Stimulated activated naive B cell treated with anti-CD40 and anti-IgM and Interleukin-4, amounts not matched to agents 10 μg/mL and 1 μg/mL and 100 μg/mL, for 72 hours (primary cell): ENCODE measurements at regions not wholly inside any gene's neighbourhood (a gene's known extent, or its start where the extent isn't known, plus 50 kb on each side); places are given as distances from the start of the nearest gene placed in this dataset.
"Not testable (repeated sequence)": the region's sequence is repeated elsewhere in the genome, so short reads cannot be mapped to it uniquely, and the experiment has no call there.

ENCODE experiments used
- ATAC-seq, 2 donors: fragments of 150-1000 bp; cut with Tn5 transposase; replicated peaks; 2 replicates each; pipeline ENCODE4 v1.10.0; 2021; ENCODE audit warnings: moderate library complexity in 1 of 2
- DNase-seq: peaks from one replicate; pipeline ENCODE4 v3.0.0; 2021
- H3K27ac Mint-ChIP-seq: one replicate; pipeline ENCODE4 v1.8.0; 2022; ENCODE audit warnings: mild to moderate bottlenecking, mixed read lengths
- H3K27me3 Mint-ChIP-seq, 2 donors: one replicate each; pipeline ENCODE4 v1.8.0; 2022; ENCODE audit warnings: mixed read lengths in 2 of 2
- H3K36me3 Mint-ChIP-seq, 2 donors: one replicate each; pipeline ENCODE4 v1.8.0; 2022; ENCODE audit warnings: mixed read lengths in 2 of 2, mild to moderate bottlenecking in 1 of 2
- H3K4me1 Mint-ChIP-seq, 2 donors: one replicate each; pipeline ENCODE4 v1.8.0; 2022; ENCODE audit warnings: mixed read lengths in 2 of 2, mild to moderate bottlenecking in 1 of 2
- H3K4me3 Mint-ChIP-seq, 2 donors: one replicate each; pipeline ENCODE4 v1.8.0; 2022; ENCODE audit warnings: mild to moderate bottlenecking in 2 of 2, mixed read lengths in 2 of 2, moderate library complexity in 1 of 2
- H3K9me3 Mint-ChIP-seq, 2 donors: one replicate each; pipeline ENCODE4 v1.8.0; 2022; ENCODE audit warnings: mixed read lengths in 2 of 2, mild to moderate bottlenecking in 1 of 2

- Mint-ChIP-seq H3K4me1 (no peaks in the 10 kb centered on the region), H3K9me3 (peaks cover 0 to 4% of the 10 kb centered on the region in 2 donors), H3K27ac (no peak overlapping the region), H3K27me3 (no peaks in the 10 kb centered on the region), H3K36me3 (no peaks in the 10 kb centered on the region), H3K4me3 (no peak overlapping the region)
- no peak for DNase-seq
- ATAC-seq, result no peak
These were observed 141.0 kb downstream of the OTOL1 start for GRCh38 chr3:161637559-161637958.

- DNase-seq, H3K4me1 Mint-ChIP-seq: not testable (repeated sequence)
These were observed 142.5 kb downstream of the OTOL1 start for GRCh38 chr3:161639095-161639494.

GRCh38 chr3:161640181-161640580, 143.6 kb downstream of the OTOL1 start:
- no peak overlapping the region for H3K4me3 Mint-ChIP-seq
- H3K36me3 Mint-ChIP-seq, result no peaks in the 10 kb centered on the region
- H3K27me3 Mint-ChIP-seq, result no peaks in the 10 kb centered on the region
- H3K9me3 Mint-ChIP-seq, result peaks cover 0 to 4% of the 10 kb centered on the region in 2 donors
- ATAC-seq, result no peak
- H3K27ac Mint-ChIP-seq, result no peak overlapping the region
- H3K4me1 Mint-ChIP-seq, result no peaks in the 10 kb centered on the region
- no peak for DNase-seq

More at GRCh38 chr3:161639095-161639494, 142.5 kb downstream of the OTOL1 start:
- H3K4me3 Mint-ChIP-seq, ATAC-seq, H3K36me3 Mint-ChIP-seq, H3K27me3 Mint-ChIP-seq, H3K9me3 Mint-ChIP-seq, H3K27ac Mint-ChIP-seq: not testable (repeated sequence)

DNA sequence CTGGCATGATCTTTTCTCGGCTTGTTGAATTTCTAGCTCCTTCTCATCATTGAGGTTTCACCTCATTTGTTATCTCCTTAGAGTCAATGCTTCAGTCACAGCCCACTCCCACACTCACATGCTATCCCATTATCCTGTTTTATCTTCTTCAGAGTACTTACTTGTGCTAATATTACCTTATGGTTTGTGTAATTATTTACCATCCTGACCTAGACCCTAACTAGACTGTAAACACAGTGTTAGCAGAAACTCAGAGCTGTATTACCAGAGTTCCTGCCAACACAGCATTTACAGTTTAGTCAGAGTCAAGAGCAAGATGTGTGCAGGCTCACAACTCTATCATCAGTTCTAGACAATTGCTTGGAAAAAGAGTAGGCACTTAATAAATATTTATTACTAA, 144.7 kb downstream of the OTOL1 start:
- Mint-ChIP-seq H3K27me3 (no peaks in the 10 kb centered on the region), H3K27ac (no peak overlapping the region), H3K9me3 (peaks cover 0 to 4% of the 10 kb centered on the region in 2 donors), H3K4me1 (no peaks in the 10 kb centered on the region), H3K4me3 (no peak overlapping the region), H3K36me3 (no peaks in the 10 kb centered on the region)
- ATAC-seq, result no peak
- DNase-seq, result no peak

DNA sequence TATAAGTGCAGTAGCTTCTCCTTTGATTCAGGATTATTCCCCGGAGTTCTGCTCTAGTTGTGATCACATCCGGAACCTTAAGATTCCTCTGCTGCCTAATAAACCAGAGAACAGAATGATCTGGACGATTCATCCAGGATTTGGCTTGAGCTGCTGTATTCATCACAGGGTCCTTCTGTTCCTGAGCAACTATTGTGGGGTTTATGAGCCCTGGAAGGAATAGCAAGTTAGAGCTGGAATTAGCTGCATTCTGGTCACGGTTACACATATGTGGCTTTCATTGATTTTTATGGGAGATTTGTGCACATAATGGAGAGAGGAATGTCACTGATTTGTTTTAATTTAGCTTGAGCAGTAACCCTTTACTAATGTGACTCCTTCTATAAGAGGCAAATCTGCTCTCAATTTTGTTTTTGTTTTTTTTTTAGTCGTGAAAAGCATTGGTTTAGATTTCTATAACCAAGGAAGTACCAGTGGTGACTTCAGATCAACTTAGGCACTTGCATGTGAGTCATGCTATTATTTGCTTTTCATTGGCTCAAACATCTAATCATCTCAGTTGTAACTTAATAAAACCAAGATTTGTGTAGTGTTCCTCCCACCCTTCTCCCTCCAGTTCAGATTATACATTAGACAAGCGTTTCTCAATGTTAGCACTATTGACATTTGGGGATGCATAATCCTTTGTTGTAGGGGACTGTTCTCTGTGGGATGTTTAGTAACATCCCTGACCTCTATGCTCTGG, 148.5 kb downstream of the OTOL1 start:
- ATAC-seq, result no peak
- peaks cover 0 to 4% of the 10 kb centered on the region in 2 donors for H3K9me3 Mint-ChIP-seq
- H3K27ac Mint-ChIP-seq, result no peak overlapping the region
- H3K36me3 Mint-ChIP-seq, result no peaks in the 10 kb centered on the region
- no peak overlapping the region for H3K4me3 Mint-ChIP-seq
- no peaks in the 10 kb centered on the region for H3K4me1 Mint-ChIP-seq
- H3K27me3 Mint-ChIP-seq, result no peaks in the 10 kb centered on the region
- no peak for DNase-seq

- DNase-seq, result no peak
- Mint-ChIP-seq H3K4me3 (no peak overlapping the region), H3K27me3 (no peaks in the 10 kb centered on the region), H3K36me3 (no peaks in the 10 kb centered on the region), H3K4me1 (no peaks in the 10 kb centered on the region), H3K27ac (no peak overlapping the region), H3K9me3 (peaks cover 0 to 2% of the 10 kb centered on the region in 2 donors)
- ATAC-seq, result no peak
These were observed 151.4 kb downstream of the OTOL1 start for GRCh38 chr3:161647936-161648470.

- DNase-seq, result no peak
- Mint-ChIP-seq H3K36me3 (no peaks in the 10 kb centered on the region), H3K27me3 (no peaks in the 10 kb centered on the region), H3K4me3 (no peak overlapping the region), H3K9me3 (peaks cover 0 to 9% of the 10 kb centered on the region in 2 donors), H3K27ac (no peak overlapping the region), H3K4me1 (no peaks in the 10 kb centered on the region)
- no peak for ATAC-seq
These were observed 153.4 kb downstream of the OTOL1 start for GRCh38 chr3:161649900-161650484.

DNA sequence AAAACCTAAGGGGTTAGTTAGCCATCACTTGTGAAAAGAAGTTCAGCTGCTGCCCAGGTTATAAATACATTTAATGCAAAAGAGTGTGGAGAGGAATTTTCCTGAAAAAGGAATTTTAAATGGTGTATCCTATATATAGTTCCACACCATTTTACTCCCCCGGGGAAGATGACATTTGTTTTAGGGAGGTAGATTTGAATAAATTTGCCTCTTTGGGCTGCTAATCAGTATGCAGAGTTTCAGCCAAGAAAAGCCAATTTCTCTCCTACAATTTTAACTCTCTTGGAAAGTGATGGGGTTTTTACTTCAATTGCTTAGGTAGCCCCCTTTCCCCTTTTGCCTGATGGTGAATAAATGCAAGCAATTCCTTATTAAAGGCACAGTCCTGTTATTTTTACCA, 161.2 kb downstream of the OTOL1 start:
- H3K4me3 Mint-ChIP-seq, result no peak overlapping the region
- H3K36me3 Mint-ChIP-seq, result no peaks in the 10 kb centered on the region
- ATAC-seq, result no peak
- no peak overlapping the region for H3K27ac Mint-ChIP-seq
- no peaks in the 10 kb centered on the region for H3K27me3 Mint-ChIP-seq
- DNase-seq, result no peak
- H3K4me1 Mint-ChIP-seq, result no peaks in the 10 kb centered on the region
- peaks cover 5 to 9% of the 10 kb centered on the region in 2 donors for H3K9me3 Mint-ChIP-seq

- ATAC-seq (no peak), DNase-seq (no peak)
- peak overlapping the region; percentile 33 for H3K27ac Mint-ChIP-seq
- H3K27me3 Mint-ChIP-seq, result no peaks in the 10 kb centered on the region
- peaks cover 0 to 3% of the 10 kb centered on the region in 2 donors for H3K36me3 Mint-ChIP-seq
- peaks cover 6% of the 10 kb centered on the region in 2 donors for H3K9me3 Mint-ChIP-seq
- H3K4me1 Mint-ChIP-seq, result no peaks in the 10 kb centered on the region
- H3K4me3 Mint-ChIP-seq, result no peak overlapping the region
These were observed 174.5 kb downstream of the OTOL1 start for GRCh38 chr3:161671141-161671540.

DNA sequence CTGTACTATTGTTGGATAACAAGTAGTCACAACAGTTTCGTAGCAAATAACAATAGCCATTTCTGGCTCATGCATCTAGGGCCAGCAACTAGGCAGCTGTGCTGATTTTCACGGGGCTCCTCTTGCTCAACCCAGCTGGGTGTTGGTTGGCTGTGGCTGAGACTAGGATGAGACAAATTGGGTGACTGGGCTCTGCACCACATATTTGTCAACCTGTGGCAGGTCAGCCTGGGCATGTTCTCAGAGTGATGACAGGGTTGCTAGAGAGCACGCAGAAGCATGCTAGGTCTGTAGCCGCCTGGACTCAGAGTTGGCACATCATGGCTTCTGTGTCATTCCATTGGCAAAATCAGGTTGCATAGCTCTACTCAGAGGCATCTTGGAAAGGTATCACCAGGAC, 175.9 kb downstream of the OTOL1 start:
- ATAC-seq (no peak), DNase-seq (no peak)
- Mint-ChIP-seq H3K27me3 (no peaks in the 10 kb centered on the region), H3K27ac (no peak overlapping the region), H3K4me3 (no peak overlapping the region), H3K9me3 (peaks cover 6% of the 10 kb centered on the region in 2 donors), H3K4me1 (no peaks in the 10 kb centered on the region), H3K36me3 (peaks cover 0 to 3% of the 10 kb centered on the region in 2 donors)

- no peak overlapping the region for H3K4me3 Mint-ChIP-seq
- DNase-seq (no peak), ATAC-seq (no peak)
- H3K9me3 Mint-ChIP-seq, result peaks cover 6% of the 10 kb centered on the region in 2 donors
- H3K27ac Mint-ChIP-seq, result no peak overlapping the region
- H3K36me3 Mint-ChIP-seq, result peaks cover 0 to 3% of the 10 kb centered on the region in 2 donors
- no peaks in the 10 kb centered on the region for H3K27me3 Mint-ChIP-seq
- H3K4me1 Mint-ChIP-seq, result no peaks in the 10 kb centered on the region
These were observed 177.3 kb downstream of the OTOL1 start for GRCh38 chr3:161673866-161674265.

DNA sequence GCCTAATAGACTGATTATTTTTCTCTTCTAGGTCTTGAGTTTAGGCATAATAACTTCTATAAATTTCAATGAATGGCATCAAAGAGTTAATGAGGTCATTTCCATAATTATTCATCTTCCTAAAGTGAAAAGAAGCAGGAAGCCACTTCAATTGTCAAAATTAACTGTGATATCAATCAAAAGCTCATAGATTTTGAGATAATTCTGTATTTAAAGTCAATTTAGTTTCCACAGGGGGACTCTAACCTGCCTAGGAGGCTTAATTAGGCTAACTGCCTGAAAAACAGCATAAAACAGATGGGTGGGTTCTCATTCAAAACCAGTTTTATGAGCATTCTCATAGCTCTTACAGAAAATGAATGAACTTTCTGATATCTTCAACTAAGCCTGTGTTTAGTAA, 177.8 kb downstream of the OTOL1 start:
- ATAC-seq (no peak), DNase-seq (no peak)
- H3K4me1 Mint-ChIP-seq, result no peaks in the 10 kb centered on the region
- H3K27ac Mint-ChIP-seq, result no peak overlapping the region
- peaks cover 0 to 3% of the 10 kb centered on the region in 2 donors for H3K36me3 Mint-ChIP-seq
- H3K27me3 Mint-ChIP-seq, result no peaks in the 10 kb centered on the region
- H3K9me3 Mint-ChIP-seq, result peaks cover 5 to 6% of the 10 kb centered on the region in 2 donors
- no peak overlapping the region for H3K4me3 Mint-ChIP-seq

DNA sequence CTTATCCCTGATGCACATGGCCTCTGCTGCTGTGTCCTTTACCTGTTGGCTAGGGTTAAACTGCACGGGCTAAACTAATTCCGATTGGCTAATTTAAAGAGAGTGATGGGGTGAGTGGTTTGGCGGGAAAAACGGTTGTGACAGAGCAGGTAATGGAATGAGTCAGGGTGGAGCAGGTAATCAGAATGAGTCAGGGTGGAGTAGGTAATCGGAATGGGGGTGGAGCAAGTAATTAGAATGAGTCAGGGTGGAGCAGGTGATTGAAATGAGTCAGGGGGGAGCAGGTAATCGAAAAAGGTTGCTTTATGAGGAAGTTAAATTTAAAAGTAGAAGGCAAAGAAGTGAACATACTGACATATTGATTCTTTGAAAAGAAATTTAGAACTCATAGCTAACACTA, 185.2 kb downstream of the OTOL1 start:
- H3K9me3 Mint-ChIP-seq, result peaks cover 6 to 10% of the 10 kb centered on the region in 2 donors
- DNase-seq, H3K4me3 Mint-ChIP-seq, H3K4me1 Mint-ChIP-seq, H3K27ac Mint-ChIP-seq, H3K36me3 Mint-ChIP-seq, ATAC-seq, H3K27me3 Mint-ChIP-seq: not testable (repeated sequence)

- H3K27ac Mint-ChIP-seq, result no peak overlapping the region
- no peak for DNase-seq
- H3K4me1 Mint-ChIP-seq, result no peaks in the 10 kb centered on the region
- H3K9me3 Mint-ChIP-seq, result peaks cover 6 to 10% of the 10 kb centered on the region in 2 donors
- no peaks in the 10 kb centered on the region for H3K27me3 Mint-ChIP-seq
- H3K4me3 Mint-ChIP-seq, result no peak overlapping the region
- no peaks in the 10 kb centered on the region for H3K36me3 Mint-ChIP-seq
- ATAC-seq, result no peak
These were observed 186.1 kb downstream of the OTOL1 start for GRCh38 chr3:161682715-161683114.
